Heart left ventricle (tissue), 16 donors: ENCODE measurements at regions not wholly inside any gene's neighbourhood (a gene's known extent, or its start where the extent isn't known, plus 50 kb on each side); places are given as distances from the start of the nearest gene placed in this dataset.

Experiments
- ATAC-seq, 4 donors: fragments of 200-7000 bp; cut with Tn5 transposase; one replicate each; pipeline ENCODE4 v1.9.1; 2020 to 2022; ENCODE audit warnings: moderate library complexity in 4 of 4, mild to moderate bottlenecking in 3 of 4, moderate number of reproducible peaks in 1 of 4
- DNase-seq, 5 donors: peaks; one replicate each; pipeline ENCODE4 v3.0.0-alpha.2; 2020
- H3K27ac ChIP-seq, 12 donors: fragments of 200-600 bp; sonication (generic) in 4 of 12; one replicate each; pipeline versions ENCODE4 v1.5.0 to v1.8.0; 2016 to 2022; ENCODE audit warnings: mild to moderate bottlenecking in 2 of 12
- H3K27me3 ChIP-seq, 9 donors: fragments of 200-600 bp; sonication (generic) in 2 of 9; one replicate each; pipeline versions ENCODE4 v1.5.1 to v1.8.0; 2016 to 2022; ENCODE audit warnings: mild to moderate bottlenecking in 3 of 9
- H3K36me3 ChIP-seq, 9 donors: fragments of 200-600 bp; sonication (generic) in 2 of 9; one replicate each; pipeline versions ENCODE4 v1.5.0 to v1.8.0; 2018 to 2022; ENCODE audit warnings: mild to moderate bottlenecking in 2 of 9
- H3K4me1 ChIP-seq, 12 donors: fragments of 200-600 bp; sonication (generic) in 4 of 12; one replicate each; pipeline versions ENCODE4 v1.5.0 to v1.8.0; 2016 to 2022; ENCODE audit warnings: mild to moderate bottlenecking in 3 of 12
- H3K4me3 ChIP-seq, 12 donors: fragments of 200-600 bp; sonication (generic) in 4 of 12; one replicate each; pipeline versions ENCODE4 v1.5.0 to v1.8.0; 2017 to 2022; ENCODE audit warnings: mild to moderate bottlenecking in 9 of 12, moderate library complexity in 4 of 12
- H3K9me3 ChIP-seq, 12 donors: fragments of 200-600 bp; sonication (generic) in 4 of 12; one replicate each; pipeline versions ENCODE4 v1.5.0 to v1.8.0; 2016 to 2022; ENCODE audit warnings: mild to moderate bottlenecking in 1 of 12
- CTCF ChIP-seq, 12 donors: fragments of 200-600 bp; sonication (generic) in 4 of 12; IDR thresholded peaks; one replicate each; pipeline versions ENCODE4 v1.5.0 to v1.8.0; 2018 to 2022; ENCODE audit warnings: antibody characterized with exemption in 12 of 12, mild to moderate bottlenecking in 5 of 12
- POLR2A ChIP-seq, 2 donors: fragments of 450-650 bp; IDR thresholded peaks; one replicate each; pipeline ENCODE4 v1.6.1; 2017; ENCODE audit warnings: antibody characterized with exemption in 2 of 2, mild to moderate bottlenecking in 2 of 2, moderate library complexity in 2 of 2
- WGBS, 4 donors: extraction: QIAGEN DNeasy Blood & Tissue Kit in 2 of 4; methylation state at CpG; one replicate each; pipeline versions ENCODE4 v1.1.5 to v1.1.7; 2013 to 2018; 5-methylcytosine and 5-hydroxymethylcytosine counted together
- intact Hi-C, 10 donors: fragments of 100-400 bp; cut with DNase I; formaldehyde crosslinking; loops; one replicate each; pipeline versions ENCODE4 v1.11.1 to v1.14.2; 2022
- donor health status: ischemic (EF 13 %, LVEDD 7.1; RV severe dilation, severe dysfunction).
- donor health status: healthy with polysubstance abuse.
- donor health status: DM: no; HTN: yes; CAD: no.
- donor health status: DM: no; HTN: no; CAD: no.
- donor health status: ischemic (EF 25% LVEDD 6.9; RV normal size, moderate dysfunction).
- donor health status: ischemic (EF 25% LVEDD 5.7; RV mildly dilated, moderate dysfunction).
- donor health status: healthy.
- donor health status: DM: yes; HTN: yes; CAD: no.
- donor health status: ischemic (EF 35%, LVEDD 5.7; RV mildly dilated, moderate dysfunction).
- donor health status: nonischemic (EF 11% LVEDD 7.7; RV severe dilation, severe dysfunction).
- donor health status: DM: yes; HTN: yes; CAD: no.
- donor health status: PGD.
- donor health status: ischemic (EF 29% LVEDD 5.4; RV normal size, mild dysfunction).
- donor health status: nonischemic (EF 23%, LVEDD 6.1; RV moderate dilation, normal function).

- Histone ChIP-seq H3K4me1 (peaks cover 5 to 95% (median 65%) of the 10 kb centered on the region in 12 donors), H3K36me3 (peaks cover 0 to 9% (median 3%) of the 10 kb centered on the region in 9 donors), H3K27ac (peak overlapping the region in 4 of 12 donors; percentile 32 to 53 (median 46)), H3K9me3 (no peaks in the 10 kb centered on the region), H3K4me3 (no peak overlapping the region), H3K27me3 (no peaks in the 10 kb centered on the region)
- 92 to 100% (median 96%) methylated on average over 1 of the region's 1 CpG for WGBS, 4 donors
- no peak for DNase-seq
- intact Hi-C loops = loop anchor here in 2 of 10 donors (2.0 to 5.0 kb wide), 3 partner anchors 27 to 105 kb away; no protein-coding TSS in a partner anchor
- no peak for TF ChIP-seq CTCF (IDR thresholded peaks at IDR 0.05)
- TF ChIP-seq POLR2A (IDR thresholded peaks at IDR 0.05) = no peak
- ATAC-seq = no peak
Measured at GRCh38 chr6:71392276-71392675, 103.7 kb downstream of the OGFRL1 start.

GRCh38 chr6:71393471-71393870 is 104.9 kb downstream of the OGFRL1 start:
- no peak overlapping the region for H3K4me3 ChIP-seq
- no peaks in the 10 kb centered on the region for H3K9me3 ChIP-seq
- ATAC-seq (peak; percentile 77 to 93 (median 84)), DNase-seq (peak in 1 of 5 donors; percentile 19)
- intact Hi-C loops = loop anchor here in 2 of 10 donors (2.0 to 5.0 kb wide), 3 partner anchors 25 to 104 kb away; no protein-coding TSS in a partner anchor
- peaks cover 5 to 87% (median 56%) of the 10 kb centered on the region in 12 donors for H3K4me1 ChIP-seq
- peak overlapping the region; percentile 20 to 76 (median 47) for H3K27ac ChIP-seq
- WGBS, 4 donors = 57 to 72% (median 63%) methylated on average over 1 of the region's 1 CpG
- H3K27me3 ChIP-seq = no peaks in the 10 kb centered on the region
- TF ChIP-seq CTCF (IDR thresholded peaks at IDR 0.05) = no peak
- no peak for TF ChIP-seq POLR2A (IDR thresholded peaks at IDR 0.05)
- H3K36me3 ChIP-seq = peaks cover 0 to 18% (median 6%) of the 10 kb centered on the region in 9 donors

GRCh38 chr6:71393981-71394432 is 105.4 kb downstream of the OGFRL1 start:
- TF ChIP-seq CTCF (IDR thresholded peaks at IDR 0.05) (no peak), POLR2A (IDR thresholded peaks at IDR 0.05) (no peak)
- Histone ChIP-seq H3K9me3 (no peaks in the 10 kb centered on the region), H3K36me3 (peaks cover 0 to 18% (median 6%) of the 10 kb centered on the region in 9 donors), H3K27ac (peak overlapping the region; percentile 20 to 76 (median 44)), H3K4me3 (no peak overlapping the region), H3K27me3 (no peaks in the 10 kb centered on the region), H3K4me1 (peaks cover 5 to 81% (median 52%) of the 10 kb centered on the region in 12 donors)
- DNase-seq (no peak), ATAC-seq (peak; percentile 29 to 52 (median 46))
- WGBS, 4 donors = 31 to 46% (median 37%) methylated on average over 1 of the region's 1 CpG
- intact Hi-C loops = loop anchor here in 2 of 10 donors (2.0 to 5.0 kb wide), 3 partner anchors 25 to 103 kb away; no protein-coding TSS in a partner anchor

- DNase-seq (no peak), ATAC-seq (no peak)
- peak overlapping the region in 8 of 12 donors; percentile 32 to 76 (median 44) for H3K27ac ChIP-seq
- no peaks in the 10 kb centered on the region for H3K9me3 ChIP-seq
- intact Hi-C loops = loop anchor here in 1 of 10 donors (5.0 kb wide), 1 partner anchor 102 kb away; no protein-coding TSS in a partner anchor
- no peak overlapping the region for H3K4me3 ChIP-seq
- peaks cover 0 to 18% (median 6%) of the 10 kb centered on the region in 9 donors for H3K36me3 ChIP-seq
- no peak for TF ChIP-seq CTCF (IDR thresholded peaks at IDR 0.05)
- TF ChIP-seq POLR2A (IDR thresholded peaks at IDR 0.05) = no peak
- peaks cover 5 to 73% (median 50%) of the 10 kb centered on the region in 12 donors for H3K4me1 ChIP-seq
- no peaks in the 10 kb centered on the region for H3K27me3 ChIP-seq
- WGBS, 4 donors = 55 to 65% (median 62%) methylated on average over 2 of the region's 2 CpGs
Measured at GRCh38 chr6:71394926-71395325, 106.3 kb downstream of the OGFRL1 start.
